Activated CD4-positive, alpha-beta T cell treated with anti-CD3 and anti-CD28 coated beads, Interleukin-2, amount 50 U/mL, for 24 hours (primary cell): ENCODE measurements at regions not wholly inside any gene's neighbourhood (a gene's known extent, or its start where the extent isn't known, plus 50 kb on each side); places are given as distances from the start of the nearest gene placed in this dataset.

Experiments
- DNase-seq, 2 donors: peaks; one replicate each; pipeline ENCODE4 v3.0.0-alpha.2; 2020; ENCODE audit warnings: low read depth in 1 of 2, low spot score in 1 of 2

GRCh38 chr18:77442393-77442792 lies 192.7 kb downstream of the GALR1 start:
- DNase-seq = no peak

- no peak for DNase-seq
These were observed 194.7 kb downstream of the GALR1 start for GRCh38 chr18:77444385-77444784.

- DNase-seq = no peak
These were observed 198.4 kb downstream of the GALR1 start for GRCh38 chr18:77448046-77448445.

- DNase-seq = no peak
These were observed 205.4 kb downstream of the GALR1 start for GRCh38 chr18:77455004-77455403.

GRCh38 chr18:77457681-77458080 lies 208.0 kb downstream of the GALR1 start:
- DNase-seq = no peak

GRCh38 chr18:77461062-77461688 lies 211.5 kb downstream of the GALR1 start:
- no peak for DNase-seq

- no peak for DNase-seq
These were observed 215.3 kb downstream of the GALR1 start for GRCh38 chr18:77464917-77465316.

DNA sequence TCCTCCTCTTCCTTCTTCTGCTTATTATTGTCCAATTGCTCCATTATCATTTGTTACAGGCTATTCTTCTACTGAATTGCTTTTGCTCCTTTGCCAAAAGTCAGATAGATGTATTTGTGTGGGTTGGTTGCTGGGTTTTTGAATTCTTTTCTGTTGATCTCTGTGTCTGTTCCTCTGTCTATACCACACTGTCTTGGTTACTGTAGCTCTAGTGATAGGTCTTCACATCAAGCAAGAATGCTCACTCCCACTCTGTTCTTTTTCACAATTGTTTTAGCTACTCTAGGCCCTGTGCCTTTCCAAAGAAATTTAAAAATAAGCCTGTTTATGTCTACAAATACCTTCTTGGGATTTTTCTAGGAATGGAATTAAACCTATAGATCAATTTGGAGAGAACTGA lies 217.2 kb downstream of the GALR1 start:
- DNase-seq = no peak

DNA sequence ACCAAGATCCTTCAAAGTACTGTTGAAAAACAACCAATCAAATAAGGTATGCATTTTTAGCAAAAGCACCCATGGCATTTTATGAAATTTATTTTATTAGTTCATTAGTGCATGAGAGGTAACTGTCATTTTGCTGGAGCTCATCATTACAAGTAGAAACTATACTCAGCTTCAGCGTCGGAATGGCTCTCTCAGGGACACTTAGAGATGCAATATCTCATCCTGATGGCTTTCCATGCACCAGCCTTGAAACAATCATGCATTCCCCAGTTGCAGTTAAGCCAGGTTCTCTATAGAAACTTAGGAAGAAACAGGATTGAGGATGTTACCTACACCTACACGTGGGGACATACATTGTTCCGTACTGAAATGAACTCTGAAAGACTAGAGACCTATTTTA lies 219.5 kb downstream of the GALR1 start:
- DNase-seq = no peak

DNA sequence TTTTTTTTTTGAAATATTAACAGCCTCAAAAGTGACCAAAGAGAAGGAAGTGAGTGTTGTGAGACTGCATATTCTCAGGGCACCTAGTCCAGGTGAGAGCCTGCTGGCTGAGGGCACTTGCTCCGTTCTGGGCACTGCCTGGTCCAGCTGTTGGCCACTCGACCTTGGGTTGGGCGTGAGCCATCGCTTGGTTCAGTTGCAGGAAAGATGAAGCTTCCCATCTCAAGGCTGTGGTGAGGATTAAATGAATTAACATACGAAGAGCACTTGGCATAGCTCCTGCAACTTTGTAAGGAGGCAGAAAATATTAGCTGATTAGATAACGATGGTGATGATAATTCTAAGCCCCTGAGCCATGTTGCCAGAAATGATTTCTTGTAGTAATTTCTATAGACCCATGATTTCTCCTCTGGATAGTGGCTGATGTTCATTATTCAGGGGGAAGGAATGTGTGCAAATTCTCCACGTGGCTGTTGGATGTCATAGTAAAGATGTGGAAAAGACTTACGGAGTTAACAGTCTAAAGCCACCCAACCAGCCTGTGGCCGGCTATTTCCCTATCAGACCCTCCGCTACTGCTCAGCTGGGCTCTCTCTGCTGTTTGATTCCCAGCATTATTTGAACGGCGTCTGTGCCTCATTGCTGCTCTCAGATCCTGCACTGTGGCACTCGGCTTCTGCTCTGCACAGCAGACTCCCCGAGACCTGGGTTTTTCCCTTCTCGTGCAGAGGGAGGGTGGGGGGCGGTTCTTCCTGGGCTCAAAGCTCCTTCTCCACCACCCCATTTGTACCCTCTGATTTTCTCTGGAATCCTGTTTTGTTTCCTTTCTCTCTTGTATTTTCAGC lies 221.1 kb downstream of the GALR1 start:
- no peak for DNase-seq

- no peak for DNase-seq
These were observed 222.9 kb downstream of the GALR1 start for GRCh38 chr18:77472509-77472908.

GRCh38 chr18:77478646-77479442 lies 229.2 kb downstream of the GALR1 start:
- no peak for DNase-seq

DNA sequence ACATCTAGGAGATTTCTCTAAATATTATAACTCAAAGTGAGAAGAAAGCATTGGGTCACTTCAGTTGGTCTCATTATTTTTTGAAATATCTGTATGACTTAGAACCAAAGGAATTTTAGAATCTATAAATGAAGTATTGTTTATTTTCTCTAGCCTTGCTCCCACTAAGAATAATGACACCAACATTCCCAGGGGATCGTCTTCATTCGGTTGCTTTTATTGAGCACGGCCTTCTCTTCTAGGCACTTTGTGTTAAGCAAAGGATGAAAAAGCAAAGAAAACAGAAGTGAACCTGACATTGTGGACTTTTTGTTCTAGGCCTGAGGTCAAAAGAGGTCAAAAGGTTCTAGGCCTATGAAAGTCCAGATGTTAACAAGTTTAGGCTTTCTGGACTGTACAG lies 231.9 kb downstream of the GALR1 start:
- DNase-seq = no peak

DNA sequence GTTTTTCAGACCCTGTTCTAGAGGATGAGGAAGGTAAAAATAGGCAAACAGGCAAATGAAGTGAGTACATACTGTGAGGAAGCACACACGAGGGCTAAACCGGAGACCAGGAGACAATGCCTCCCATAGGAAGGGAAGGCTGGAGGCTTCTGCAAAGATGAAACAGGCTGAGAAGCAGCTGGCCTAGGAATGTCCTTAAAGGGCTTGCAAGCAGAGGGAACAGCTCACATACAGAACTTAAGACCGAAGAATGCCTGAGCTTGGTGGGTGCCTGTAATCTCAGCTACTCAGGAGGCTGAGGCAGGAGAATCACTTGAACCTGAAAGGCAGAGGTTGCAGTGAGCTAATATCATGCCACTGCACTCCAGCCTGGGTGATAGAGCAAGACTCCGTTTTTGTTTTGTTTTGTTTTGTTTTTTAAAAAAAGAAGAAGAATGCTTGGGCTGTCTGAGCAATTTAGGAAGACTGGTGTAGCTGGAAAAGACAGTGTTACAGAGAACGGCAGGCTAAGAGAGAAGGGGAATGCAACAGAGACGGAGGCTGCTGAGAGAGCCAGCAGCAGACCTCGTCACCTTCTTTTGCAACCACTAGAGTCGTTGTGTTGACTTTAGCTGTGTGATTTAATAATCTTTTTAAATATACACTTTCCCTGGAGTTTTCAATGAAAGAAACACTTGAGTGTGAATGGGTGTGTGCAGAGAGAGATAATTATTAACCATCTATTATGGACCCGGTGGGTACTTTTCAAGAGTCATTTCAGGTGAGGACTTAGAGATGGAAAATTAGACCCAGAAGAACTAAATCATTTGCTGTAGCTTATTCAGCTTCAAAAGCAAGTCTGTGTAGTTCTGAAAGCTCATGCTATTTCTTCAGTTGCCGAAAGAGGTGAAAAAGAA lies 232.8 kb downstream of the GALR1 start:
- DNase-seq = no peak

GRCh38 chr18:77486985-77487384 lies 237.3 kb downstream of the GALR1 start:
- DNase-seq = no peak

DNA sequence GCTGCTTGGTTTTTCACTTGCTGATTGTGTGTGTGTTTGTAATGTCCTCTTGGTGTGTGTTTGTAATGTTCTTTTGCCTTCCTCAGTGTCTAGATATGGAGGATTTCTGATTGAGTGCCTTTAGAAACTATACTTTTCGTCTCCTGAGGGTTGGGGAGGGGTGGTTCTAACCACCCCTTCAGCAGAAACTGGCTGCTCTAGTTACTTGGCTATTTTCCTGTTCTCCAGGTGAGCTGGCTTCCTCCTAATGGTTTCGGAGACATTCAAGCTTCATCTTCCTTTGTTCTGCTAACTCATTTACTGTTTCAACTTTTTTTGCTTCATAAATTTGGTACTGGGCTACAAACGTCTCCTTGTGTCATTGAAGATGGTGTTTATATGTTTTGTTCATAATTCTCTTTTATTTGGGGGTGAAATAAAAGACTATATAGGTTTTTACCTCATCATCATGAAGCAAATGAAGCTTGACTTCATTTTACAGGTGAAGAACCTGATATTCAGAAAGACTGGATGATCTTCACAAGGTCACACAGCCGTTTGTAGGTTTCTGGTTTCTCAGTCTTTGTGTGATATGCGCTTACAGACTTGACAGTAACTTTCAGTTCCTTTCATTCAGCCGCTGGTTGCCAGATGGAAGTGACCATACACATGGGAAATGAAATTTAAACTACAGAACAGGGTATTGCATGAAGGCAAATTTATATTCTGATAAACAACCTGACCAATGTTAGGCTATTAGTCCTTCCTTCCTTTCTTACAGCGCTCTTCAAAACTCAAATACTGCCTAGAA lies 238.5 kb downstream of the GALR1 start:
- no peak for DNase-seq

GRCh38 chr18:77495079-77495478 lies 245.4 kb downstream of the GALR1 start:
- no peak for DNase-seq

GRCh38 chr18:77495982-77496690 lies 246.5 kb downstream of the GALR1 start:
- no peak for DNase-seq

DNA sequence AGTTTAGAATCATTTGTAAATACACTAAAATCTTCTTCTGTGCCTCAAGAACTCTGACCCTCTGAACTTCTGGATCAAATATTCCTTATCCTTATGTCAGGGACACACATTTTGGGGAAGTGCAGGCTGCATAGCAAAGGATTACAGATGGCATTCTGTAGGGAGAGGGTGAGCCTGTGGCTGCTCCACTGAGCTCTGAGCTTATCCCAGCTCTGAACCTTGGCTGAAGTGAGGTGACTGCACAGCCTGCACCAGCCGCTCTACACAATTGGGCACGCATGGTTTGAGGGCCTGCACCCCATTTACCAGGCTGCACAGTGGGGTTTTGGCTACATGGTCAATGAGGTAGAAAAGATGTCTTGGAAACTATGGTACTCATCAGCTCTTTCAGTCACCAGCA lies 251.6 kb downstream of the GALR1 start:
- DNase-seq = no peak

GRCh38 chr18:77505499-77505898 lies 255.9 kb downstream of the GALR1 start:
- no peak for DNase-seq
